ENCODE measurements at regions not wholly inside any gene's neighbourhood (a gene's known extent, or its start where the extent isn't known, plus 50 kb on each side); places are given as distances from the start of the nearest gene placed in this dataset.
"Not testable (repeated sequence)": the region's sequence is repeated elsewhere in the genome, so short reads cannot be mapped to it uniquely, and the experiment has no call there.

DNA sequence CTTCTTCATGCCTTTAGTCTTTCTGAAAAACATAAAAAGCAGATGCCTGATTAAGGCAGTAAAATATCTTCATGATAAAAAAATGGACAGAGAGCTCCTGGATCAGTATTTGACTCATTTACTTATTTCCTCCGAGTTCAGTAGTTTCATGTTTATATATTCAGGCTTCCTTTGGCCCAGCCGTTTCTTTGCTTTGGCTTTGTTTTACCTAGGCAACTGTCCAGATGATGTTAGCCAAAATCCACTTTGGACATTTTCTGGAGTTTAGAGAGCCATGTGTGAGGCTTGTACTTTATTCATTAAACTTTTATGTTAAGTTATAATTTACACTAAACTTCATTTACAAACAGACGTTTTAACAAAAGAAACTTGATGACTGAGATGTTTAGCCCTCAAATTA lies 307.1 kb upstream of the RSPO3 start:
- DNase-seq (ENCODE audit: low spot score), result no peak

DNA sequence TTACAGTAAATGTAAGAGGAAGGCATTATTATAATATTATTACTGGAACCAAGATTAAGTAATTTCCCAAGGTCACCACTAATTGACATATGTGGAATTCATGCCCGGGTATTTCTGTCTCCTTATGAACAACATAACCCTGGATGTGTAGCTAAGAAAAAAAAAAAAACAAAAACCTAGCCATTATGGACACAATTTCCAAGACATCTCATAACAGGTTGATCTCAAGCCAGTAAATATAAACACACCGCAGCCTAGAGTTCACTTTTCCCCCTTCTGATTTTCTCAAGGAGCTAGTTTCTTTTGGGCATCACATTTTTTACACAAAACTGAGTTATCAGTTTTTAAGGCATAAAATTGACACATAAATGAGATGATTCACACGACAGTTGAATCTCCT lies 306.5 kb upstream of the RSPO3 start:
- no peak for DNase-seq (ENCODE audit: low spot score)

DNA sequence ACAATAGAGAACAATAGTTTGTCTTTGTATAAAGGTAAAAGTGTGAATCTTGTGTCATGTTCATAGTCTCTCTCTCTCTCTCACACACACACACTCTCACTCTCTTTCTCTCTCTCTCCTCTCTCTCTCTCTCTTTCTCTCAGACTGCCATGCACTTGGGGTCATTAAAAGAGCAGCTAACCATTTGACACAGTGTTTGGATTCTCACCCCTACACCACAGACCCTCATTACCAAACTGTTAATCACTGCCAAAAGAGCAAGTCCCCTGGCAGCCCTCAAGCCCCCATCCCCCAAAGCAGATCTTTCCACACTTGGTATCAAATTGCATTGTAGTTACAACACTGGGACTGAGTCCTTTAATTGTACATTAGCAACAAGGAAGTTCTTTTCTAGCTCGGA lies 305.8 kb upstream of the RSPO3 start:
- DNase-seq (ENCODE audit: low spot score), result no peak

DNA sequence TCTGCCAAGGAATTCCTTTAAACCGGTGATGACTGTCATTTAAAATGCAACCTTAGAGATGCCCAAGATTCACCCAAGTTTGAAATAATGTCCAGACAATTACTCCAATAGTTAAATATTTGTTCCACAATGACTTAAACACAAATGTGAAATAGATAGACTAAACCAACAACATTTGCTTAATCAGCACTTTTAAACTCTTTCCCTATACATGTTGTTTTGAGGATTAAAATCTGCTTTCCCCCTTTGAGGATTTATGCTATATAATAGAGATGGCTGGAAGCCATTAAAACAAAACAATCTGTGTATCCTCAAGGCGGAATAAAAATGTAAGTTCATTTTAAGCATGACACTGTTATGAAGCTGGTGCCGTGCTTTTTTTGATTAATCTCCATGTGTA lies 297.8 kb upstream of the RSPO3 start:
- DNase-seq (ENCODE audit: low spot score), result no peak

DNA sequence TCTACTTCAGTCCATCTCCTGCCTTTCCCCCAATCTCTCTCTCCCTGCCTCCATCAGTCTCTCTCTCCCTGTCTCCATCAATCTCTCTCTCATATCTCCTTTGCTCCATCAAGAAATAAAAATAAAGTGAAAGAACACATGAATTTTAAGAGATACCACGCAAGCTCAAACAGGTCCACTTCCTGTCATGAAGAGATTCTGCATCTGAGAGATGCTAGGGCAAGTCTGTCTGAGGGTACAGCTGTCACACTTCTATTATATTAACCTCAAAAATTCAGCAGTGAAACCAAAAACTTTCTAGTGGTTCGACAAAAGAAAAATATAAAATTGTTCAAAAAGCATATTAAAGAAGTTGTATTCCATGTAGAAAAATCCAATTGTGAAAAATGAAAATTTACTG lies 296.8 kb upstream of the RSPO3 start:
- no peak for DNase-seq (ENCODE audit: low spot score)

DNA sequence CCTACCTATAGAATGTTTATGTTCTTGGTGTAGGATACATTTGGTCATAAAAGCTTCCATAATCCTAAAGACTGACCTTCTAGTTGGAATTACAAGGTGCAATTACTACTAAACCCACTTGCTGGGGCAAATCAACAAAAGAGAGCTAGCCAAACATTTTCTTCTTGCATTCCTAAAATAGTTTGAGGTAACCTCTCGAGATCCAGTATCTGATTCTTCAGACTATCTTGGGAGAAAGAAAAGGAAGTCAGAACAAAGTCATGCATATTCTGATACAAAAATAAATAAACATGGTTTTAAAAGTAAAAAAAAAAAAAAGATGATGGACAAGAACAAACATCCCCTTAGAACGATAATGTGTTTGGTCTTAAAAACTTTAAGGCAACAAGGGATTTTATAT lies 294.2 kb upstream of the RSPO3 start:
- DNase-seq (ENCODE audit: low spot score), result no peak

DNA sequence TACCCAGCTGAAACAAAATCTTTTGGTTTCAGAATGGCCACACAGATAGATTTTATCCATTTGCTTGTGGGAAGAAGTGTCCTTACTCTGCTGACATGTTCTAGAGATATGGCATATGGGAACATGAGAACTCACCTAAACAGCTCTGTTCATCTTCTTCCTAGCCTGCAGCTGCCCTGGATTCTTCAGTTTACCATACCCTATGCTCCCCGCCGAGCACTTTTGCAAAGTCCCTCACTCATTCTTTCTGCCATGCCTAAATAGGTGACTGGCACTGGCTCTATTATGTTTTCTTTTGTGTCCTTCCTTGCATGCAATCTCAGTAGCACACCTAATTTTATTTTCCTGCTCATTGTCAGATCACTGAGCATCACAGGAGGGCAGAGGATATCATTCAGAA lies 293.7 kb upstream of the RSPO3 start:
- DNase-seq (ENCODE audit: low spot score), result no peak

DNA sequence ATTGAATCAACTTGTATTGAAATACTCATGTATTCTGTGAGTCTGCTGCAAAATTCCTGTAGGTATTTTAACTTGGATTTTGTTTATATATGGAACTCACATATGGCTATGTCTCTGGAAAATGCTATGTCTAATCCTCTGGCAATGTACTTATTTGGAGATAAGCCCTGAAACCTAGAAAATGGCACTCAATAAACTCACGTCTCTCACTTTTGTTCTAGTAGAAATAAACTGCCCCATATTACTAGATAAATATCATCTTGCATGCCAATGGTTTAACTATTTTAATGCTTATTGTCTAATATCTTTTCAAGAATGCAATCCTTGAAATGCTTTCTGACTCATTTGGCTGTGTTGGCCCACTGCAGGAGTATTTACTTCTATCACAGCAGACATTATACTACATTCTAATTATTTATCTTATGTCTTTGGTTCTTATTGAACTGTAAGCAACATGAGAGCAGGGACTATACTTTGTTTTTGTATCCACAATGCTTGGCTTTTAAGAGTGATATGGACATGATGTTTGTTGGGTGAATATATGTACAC lies 292.2 kb upstream of the RSPO3 start:
- DNase-seq (ENCODE audit: low spot score), result no peak

DNA sequence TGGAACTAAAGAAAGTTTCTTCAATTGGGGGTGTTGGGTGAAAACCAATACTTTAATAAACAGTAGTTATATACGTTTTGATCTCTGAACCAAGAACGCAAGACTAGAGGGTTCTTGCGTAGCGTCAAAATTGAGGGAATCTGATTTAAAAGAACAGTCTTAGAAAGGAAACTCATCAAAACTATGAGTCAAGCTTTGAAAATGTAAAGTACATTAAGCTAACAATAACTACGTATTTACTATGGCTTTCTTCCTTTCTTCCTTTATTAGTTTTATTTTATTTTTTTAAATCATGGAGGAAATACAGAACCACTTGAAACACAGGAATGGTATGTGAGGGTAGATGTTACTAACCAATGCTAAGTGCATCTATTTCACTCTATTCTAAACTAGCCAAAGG lies 287.0 kb upstream of the RSPO3 start:
- no peak for DNase-seq (ENCODE audit: low spot score)

DNA sequence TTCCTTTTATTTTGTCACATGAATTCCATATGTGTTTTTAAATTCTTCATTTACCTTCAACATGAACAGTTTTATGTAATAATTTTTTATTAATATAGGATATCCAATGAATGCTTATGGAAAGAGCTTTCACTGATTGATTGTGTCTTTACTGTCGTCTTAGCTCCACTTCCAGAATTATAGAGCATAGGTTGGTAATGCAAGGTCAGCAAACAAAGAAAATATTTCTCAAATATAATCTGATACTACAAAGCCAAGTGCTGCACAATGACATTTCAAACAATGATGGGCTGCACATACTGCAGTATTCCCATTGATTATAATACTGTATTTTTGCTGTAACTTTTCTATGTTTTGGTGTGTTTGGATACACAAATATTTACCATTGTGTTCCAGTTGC lies 275.7 kb upstream of the RSPO3 start:
- DNase-seq (ENCODE audit: low spot score), result no peak

DNA sequence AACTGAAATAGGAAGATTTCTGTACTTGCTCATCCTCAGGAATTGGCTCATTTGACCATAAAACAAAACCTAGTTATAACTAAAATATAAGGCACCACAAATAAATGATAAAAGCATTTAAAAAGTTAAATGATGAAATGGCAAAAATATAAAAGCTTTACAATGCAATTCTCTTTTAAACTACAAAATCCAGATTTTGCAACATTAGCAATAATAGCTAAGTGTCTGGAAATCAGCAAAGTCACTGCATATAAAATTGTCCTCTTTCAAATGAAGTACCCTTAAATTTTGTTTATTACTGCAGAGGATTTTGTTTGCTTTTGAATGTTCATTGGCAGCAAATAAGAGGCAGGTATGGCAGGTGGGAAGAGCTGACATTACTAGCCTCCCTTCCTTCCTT lies 270.4 kb upstream of the RSPO3 start:
- no peak for DNase-seq (ENCODE audit: low spot score)

DNA sequence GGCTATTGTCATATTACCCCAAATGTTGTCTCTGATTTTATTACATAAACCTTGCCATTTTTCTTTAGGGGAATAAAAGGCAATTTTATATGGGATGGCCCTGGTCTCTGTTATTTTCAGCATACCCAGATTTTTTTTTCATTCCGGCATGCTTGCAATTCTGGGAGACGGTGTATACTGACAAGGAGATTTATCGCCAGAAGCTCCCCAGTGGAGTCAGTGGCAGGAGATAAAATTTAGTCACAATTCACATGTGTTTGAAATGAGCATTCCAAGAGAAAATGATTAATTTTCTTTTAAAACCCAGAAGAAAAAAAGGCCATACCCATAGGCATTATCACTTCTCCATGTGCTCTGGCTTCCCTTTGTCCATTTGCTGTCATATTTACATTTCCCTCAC lies 250.8 kb upstream of the RSPO3 start:
- no peak for DNase-seq (ENCODE audit: low spot score)

DNA sequence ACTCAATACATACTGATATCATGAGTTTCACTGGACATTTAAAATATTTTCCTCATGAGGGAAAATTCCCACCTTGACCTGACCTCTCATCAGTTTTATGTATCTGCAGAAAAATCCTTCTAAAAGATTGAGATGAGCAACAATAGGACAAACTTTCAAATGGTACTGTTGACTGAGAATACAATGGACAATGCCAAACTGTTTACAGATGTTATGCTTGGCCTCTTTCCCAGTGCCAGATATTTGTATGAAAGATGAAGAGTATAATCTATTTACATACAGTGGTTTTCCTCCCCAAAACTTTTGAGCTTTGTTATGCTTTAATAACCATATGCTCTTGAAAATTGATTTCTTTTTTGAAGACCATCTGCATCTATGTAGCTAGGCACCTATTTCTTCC lies 245.1 kb upstream of the RSPO3 start:
- DNase-seq (ENCODE audit: low spot score), result no peak

DNA sequence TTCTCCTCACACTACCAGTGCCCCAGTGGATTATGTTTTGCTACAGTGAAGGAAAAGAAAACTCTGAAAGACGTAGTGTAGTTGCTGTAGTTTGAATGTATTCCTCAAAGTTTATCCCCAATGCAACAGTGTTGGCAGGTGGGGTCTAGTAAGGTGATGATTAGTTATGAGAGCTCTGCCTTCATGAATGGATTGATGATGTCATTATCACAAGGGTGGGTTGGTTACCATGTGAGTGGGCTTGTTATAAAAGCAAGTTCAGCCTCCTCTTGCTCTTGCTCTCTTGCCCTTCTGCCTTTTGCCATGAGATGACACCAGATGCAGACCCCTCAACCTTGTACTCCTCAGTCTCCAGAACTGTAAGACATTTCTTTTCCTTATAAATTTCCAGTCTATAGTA lies 244.7 kb upstream of the RSPO3 start:
- DNase-seq (ENCODE audit: low spot score), result no peak

DNA sequence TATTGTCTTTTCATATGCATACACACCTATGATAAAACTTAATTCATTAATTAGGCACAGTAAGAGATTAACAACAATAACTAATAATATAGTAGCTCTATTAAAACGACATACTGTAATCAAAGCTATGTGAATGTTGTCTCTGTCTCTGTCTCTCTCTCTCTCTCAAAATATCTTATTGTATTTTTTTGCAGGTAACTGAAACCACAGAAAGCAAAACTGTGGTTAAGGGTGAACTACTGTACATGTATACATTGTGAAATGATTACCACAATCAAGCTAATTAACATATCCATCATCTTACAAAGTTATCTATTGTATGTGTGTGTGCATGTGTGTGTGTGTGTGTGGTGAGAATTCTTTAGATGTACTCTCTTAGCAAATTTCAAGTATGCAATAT lies 242.0 kb upstream of the RSPO3 start:
- DNase-seq (ENCODE audit: low spot score), result no peak

DNA sequence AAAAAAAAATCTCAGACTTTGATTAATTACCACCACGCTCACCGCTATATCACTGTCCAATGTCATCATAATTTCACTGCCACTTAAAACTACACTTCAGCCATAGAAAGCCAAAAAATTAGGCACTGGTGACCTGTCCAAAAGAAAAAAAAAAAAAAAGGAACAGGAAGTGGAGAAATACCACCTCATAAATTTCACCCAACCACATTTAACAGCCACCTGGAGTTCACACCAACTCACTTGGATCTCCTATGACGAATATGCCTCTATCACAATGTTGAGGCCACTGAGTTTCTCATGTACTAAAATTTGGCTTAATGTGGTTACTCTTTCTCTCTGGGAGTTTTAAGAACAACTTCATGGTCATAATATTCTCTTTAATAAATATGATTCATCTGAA lies 237.5 kb upstream of the RSPO3 start:
- DNase-seq (ENCODE audit: low spot score), result no peak

DNA sequence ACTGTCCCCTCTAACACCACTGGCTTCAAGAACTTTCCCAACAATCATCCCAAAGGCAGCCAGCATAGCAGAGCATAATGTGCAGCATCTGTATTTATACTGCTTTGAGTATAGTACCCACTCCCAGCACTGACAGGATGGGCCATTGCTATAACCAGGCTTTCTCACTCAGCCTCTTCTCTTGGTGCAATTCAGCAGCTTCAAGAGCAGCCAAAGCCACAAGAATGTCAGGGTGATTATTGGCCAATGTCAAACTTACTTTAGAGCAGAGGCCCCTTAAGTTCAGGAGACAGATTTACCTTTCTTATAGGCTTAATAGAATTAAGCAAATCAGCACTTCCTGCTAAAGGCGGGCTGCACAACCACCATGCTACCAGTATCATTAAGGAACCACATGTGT lies 232.4 kb upstream of the RSPO3 start:
- DNase-seq (ENCODE audit: low spot score), result no peak

DNA sequence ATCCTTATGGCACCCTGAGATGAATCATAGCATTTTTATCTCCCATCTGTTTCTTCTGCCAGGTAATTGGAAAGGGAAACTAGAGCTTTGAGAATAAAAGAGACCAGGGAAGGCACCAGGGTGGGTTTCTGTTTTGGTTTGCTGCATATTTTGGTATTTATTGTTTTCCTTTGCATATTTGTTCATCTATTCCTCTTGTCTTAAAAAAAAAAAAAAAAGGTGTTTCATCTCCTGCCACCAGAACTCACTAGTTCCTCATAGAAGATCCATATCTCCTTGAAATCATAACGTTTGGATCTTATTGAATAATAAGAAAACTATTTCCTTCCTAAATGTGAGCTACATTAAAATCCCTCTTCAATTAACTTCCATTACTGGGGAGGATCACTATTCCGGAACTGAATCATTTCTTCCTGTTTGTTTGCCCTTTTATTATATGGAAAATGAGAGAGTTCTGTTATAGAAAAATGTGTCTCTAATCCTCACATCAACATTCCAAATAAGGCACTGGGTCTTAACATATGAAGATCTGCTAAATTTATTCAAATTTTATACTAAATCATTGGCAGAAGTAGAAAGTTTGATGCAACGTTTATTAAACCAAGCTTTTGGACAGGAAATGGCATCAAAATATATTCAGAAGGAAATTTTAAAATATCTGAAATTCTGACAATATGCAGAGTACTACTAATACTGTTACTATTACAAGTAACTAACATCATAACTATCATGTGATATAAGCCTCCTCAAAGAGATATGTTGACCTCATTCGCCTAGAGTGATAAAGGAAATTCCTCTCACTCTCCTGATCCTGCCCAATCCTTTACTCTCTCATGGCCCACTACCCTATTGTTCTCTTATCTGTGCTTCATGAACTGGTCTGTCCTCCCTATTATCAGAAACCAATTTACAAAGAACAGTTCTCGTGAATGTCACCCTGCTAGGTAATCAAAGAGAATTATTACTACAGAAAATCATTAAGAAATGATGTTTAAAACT lies 229.4 kb upstream of the RSPO3 start:
- no peak for DNase-seq (ENCODE audit: low spot score)

DNA sequence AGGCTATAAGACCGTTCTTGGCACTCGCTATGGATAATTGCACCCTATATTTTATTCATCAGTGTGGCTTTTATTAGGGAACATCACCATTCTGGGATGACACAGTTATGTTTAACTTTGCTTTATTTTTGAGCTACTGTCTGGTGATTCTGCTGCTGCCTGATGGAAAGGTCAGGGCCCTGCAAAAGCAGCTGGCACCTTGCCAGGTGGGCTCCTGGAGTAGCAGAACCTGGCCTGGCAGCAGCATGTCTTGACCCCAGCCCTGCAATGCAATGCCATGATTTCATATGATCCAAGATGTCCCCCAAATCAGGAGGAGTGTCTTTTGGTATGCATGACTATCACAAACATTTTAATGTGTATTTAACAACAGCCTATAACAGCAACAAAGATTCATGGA lies 228.4 kb upstream of the RSPO3 start:
- no peak for DNase-seq (ENCODE audit: low spot score)

DNA sequence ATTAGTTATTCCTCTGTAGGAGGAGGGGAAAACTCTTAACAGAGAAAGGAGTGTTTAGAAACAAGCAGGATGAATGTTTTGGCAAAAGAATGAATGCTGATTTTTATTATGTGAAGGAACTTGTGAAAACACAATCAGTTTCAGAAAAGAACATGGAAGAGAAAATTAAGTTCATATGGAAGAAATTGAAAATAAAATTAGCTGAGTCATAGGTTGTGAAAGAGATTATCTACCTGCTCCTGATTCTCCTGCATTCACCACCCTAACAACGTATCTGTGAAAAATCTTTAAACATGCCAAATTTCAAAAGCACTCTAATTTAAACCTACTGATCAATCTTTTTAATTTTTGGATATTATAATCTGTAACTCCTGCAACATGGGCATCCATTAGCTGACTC lies 227.3 kb upstream of the RSPO3 start:
- no peak for DNase-seq (ENCODE audit: low spot score)

DNA sequence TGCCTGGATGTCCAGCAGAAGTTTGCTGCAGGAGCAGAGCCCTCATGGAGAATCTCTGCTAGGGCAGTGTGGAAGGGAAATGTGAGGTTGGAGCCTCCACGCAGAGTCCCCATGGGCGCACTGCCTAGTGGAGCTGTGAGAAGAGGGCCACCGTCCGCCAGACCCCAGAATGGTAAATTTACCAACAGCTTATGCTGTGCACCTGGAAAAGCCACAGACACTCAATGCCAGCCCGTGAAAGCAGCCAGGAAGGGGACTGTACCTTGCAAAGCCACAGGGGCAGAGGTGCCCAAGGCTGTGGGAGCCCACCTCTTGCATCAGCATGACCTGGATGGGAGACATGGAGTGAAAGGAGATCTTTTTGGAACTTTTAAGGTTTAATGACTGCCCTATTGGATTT lies 225.6 kb upstream of the RSPO3 start:
- DNase-seq (ENCODE audit: low spot score), result not testable (repeated sequence)

DNA sequence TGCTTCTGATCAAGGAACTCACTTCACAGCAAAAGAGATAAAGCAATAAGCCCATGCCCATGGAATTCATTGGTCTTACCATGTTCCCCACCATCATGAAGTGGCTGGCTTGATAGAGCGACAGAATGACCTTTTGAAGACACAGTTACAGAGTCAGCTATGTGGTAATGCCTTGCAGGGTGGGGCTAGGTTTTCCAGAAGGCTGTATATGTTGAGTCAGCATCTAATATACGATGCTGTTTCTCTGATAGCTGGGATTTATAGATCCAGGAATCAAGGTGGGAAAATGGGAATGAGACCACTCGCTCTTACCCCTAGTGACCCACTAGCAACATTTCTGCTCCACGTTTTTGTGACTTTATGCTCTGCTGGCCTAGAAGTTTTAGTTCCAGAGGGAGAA lies 220.7 kb upstream of the RSPO3 start:
- no peak for DNase-seq (ENCODE audit: low spot score)

DNA sequence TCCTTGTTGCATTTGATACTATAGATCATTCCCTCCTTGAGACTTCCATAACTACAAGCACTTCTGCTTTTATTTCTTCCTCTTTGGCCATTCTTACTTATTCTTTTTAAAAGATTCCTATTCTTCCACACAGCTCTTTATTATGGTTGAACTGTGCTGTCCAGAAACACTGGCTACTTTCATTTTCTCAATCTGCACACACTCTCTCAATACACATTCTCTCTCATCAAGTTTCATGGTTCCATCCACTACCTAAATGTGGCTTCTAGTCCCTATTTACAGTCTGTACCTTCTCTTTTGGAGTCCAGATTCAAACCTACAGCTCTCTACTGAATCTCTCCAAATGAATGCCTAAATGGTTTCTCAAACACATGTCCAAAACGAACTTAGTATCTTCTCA lies 214.3 kb upstream of the RSPO3 start:
- no peak for DNase-seq (ENCODE audit: low spot score)

DNA sequence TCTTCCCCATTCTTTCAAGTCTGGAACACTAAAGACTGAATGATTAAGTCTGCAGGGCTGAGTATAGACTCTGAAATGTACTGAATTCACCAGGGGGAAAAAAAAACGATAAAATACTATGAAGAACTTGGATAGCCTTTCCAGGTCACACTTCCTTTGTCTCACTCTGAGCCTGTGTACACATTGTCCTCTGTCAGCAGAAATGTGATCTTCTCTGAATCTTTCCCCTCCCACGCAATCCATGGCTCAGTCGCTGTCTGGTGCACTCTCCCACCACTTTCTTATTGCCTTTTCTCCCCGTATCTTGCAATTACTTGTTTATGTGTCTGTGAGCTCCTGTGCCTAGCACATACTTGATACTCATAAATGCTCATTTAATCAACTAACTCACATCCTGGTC lies 212.6 kb upstream of the RSPO3 start:
- DNase-seq (ENCODE audit: low spot score), result no peak
